HEK293T (cell line): ENCODE measurements at regions not wholly inside any gene's neighbourhood (a gene's known extent, or its start where the extent isn't known, plus 50 kb on each side); places are given as distances from the start of the nearest gene placed in this dataset.

Experiments used
- BHLHE40 ChIP-seq: fragments of 450-650 bp; IDR thresholded peaks from 2 replicates; pipeline ENCODE4 v1.6.1; 2016; ENCODE audit warnings: mild to moderate bottlenecking, moderate library complexity, borderline replicate concordance
- ELF4 ChIP-seq: fragments of 450-650 bp; IDR thresholded peaks from 2 replicates; pipeline ENCODE4 v1.6.1; 2017; ENCODE audit warnings: antibody characterized with exemption
- LEF1 ChIP-seq: fragments of 450-650 bp; IDR thresholded peaks from 2 replicates; pipeline ENCODE4 v1.6.1; 2017; ENCODE audit warnings: mild to moderate bottlenecking, borderline replicate concordance
- NFRKB ChIP-seq: fragments of 450-650 bp; IDR thresholded peaks from 2 replicates; pipeline ENCODE4 v1.6.1; 2016; ENCODE audit warnings: mild to moderate bottlenecking, moderate library complexity
- SP1 ChIP-seq: fragments of 450-650 bp; IDR thresholded peaks from 2 replicates; pipeline ENCODE4 v1.6.1; 2017

DNA sequence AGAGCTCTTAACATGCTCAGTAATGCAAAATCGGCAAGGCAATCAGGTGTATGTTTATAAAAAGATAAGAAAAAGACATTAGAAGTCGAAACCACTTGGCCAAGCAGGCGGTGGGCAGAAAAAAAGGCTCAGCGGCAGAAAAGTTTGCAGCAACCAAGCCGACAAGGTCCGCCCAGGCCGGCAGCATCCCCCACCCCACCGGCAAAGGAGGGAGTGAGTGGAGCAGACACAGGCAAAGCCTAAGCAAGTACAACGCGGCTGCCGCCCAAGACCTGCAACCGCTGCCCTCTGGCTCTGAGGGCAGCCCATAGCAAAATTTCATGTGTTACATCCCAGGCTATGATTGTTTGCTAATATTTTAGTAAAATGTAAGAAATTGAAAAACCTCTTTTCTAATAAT is 125.4 kb upstream of the ZCCHC13 start:
- TF ChIP-seq NFRKB (no peak), ELF4 (no peak), LEF1 (no peak), BHLHE40 (no peak), SP1 (no peak)
